ENCODE measurements at regions not wholly inside any gene's neighbourhood (a gene's known extent, or its start where the extent isn't known, plus 50 kb on each side); places are given as distances from the start of the nearest gene placed in this dataset.
"Not testable (repeated sequence)": the region's sequence is repeated elsewhere in the genome, so short reads cannot be mapped to it uniquely, and the experiment has no call there.

DNA sequence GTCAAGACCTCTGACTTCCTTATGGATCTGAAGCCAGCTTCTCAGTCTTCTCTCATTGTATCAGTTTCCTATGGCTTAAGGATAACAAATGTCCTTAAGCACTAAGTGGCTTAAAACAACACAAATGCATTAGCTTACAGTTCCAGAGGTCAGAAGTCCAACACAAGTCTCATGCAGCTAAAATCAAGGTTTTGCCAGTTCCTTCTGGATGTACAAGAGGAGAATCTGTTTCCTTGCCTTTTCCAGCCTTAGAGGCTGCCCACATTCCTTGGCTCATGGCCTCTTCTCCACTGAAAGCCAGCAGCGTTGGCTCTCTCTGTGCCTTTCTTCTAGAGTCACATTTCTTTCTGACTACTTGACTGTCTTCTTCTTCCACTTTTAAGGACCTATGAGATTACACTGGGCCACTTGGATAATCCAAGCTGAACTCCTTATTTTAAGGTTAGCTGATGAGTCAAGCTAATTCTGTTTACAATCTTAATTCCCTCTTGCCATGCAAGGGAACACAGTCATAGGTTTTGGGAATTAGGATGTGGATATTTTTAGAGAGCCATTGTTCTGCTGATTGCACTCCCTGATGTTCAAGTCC lies 179.0 kb downstream of the BCAS1 start:
- no peak for DNase-seq (ENCODE audit: low spot score)

DNA sequence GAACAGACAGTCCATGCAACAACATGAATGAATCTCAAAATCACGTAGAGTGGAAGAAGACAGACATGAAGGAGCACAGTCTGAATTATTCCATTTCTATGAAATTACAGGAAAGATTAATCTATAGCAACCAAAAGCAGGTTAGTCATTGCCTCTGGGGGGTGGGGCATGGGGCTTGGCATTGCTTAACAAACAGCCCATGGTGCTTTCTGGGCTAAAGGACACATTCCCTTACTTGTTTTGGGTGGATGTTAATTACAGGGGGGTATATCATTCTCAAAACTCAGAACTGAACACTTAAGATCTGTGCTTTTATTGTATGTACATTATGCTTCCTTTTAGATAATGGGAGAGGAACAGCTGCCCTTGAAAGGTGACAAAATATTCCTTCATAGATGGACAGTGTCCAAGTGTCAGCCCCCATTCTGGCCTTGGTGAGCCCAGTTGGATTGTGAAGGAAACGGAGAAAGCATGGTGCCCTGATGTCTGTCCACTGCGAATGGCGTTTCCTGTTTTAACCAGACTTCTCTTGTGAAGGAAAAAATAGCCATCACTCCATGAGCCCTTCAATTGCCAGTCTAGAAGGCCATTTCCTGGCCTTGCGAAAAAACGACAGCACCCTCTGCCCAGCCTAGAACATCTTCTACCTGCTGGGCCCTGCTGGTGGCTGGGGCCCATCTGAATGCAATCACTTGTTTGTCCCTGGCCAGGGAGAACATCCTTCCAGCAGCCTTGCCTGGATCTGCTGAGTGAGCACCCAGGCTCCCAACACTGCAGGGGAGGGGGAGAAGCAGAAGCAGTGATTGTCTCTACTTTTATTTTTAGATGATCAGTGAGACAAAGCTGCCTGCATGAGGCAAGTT lies 179.7 kb downstream of the BCAS1 start:
- DNase-seq (ENCODE audit: low spot score), result no peak

DNA sequence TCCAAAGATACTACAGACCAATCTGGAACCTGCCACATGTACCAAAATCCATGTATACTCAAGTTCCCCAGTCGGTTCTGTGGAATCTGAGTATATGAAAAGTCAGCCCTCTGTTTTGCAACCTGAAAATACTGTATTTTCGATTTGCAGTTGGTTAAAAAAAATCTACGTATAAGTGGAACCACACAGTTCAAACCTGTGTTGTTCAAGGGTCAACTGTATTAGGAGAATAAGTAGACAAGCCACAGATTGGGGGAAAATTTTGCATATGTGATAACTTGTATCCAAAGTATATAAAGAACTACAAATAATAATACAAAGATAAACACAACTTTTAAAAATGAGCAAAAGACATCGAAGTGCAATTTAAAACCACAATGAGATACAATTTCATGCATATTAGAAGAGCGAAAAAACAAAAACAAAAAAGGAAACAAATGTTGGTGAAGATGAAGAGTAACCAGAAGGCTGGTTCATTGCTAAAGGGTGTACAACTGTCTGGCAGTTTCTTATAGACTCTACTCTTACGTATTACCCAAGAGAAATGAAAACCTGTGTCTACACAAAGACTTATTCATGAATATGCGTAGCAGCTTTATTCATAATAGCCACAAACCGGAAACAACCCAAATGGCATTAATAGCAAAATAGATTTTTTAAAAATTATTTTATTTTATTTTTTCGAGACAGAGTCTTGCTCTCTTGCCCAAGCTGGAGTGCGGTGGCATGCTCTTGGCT lies 180.8 kb downstream of the BCAS1 start:
- DNase-seq (ENCODE audit: low spot score), result no peak

DNA sequence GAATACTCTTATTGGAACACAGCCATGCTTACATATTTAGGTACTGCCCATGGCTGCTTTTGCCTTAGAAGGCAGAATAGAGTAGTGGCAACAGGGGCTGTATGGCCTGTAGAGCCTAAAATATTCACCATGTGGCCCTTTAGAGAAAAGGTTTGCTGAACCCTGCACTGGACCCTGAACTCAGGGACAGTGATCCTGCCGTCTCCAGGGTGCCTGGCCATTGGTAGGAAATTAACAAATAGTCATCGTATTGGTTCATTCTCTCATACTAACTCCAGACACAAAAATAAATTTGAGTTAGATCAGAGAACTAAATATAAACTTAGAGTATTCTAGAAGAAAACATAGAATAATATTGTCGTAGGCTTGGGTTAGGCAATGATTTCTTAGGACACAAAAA lies 181.4 kb downstream of the BCAS1 start:
- DNase-seq (ENCODE audit: low spot score), result no peak

DNA sequence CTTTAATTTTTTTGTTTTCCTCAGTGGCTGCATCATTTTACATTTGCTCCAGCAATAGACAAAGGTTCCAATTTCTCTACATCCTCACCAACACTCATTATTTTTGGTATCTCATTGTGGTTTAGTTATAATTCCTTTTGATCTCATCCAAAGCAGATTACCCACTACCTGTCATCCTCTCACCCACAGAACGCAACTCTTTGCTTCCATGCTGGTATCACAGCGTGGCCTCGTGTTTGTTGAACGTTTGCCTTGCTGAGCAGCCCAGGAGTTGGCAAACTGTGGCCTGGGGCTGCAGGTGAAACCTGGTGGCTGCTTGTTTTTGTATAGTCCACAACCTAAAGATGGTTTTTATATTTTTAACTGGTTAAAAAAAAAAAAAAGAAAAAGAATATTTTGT lies 181.9 kb downstream of the BCAS1 start:
- DNase-seq (ENCODE audit: low spot score), result no peak

DNA sequence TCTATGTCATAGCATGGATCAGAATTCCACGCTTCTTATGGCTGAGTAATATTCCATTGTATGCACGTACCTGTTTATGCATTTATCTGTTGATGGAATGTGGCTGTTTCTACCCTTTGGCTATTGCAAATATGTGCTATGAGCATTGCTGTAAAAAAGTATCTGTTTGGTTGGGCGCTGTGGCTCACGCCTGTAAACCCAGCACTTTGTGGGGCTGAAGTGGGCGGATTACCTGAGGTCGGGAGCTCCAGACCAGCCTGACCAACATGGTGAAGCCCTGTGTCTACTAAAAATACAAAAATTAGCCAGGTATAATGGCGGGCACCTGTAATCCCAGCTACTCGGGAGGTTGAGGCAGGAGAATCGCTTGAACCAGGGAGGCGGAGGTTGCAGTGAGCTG lies 182.4 kb downstream of the BCAS1 start:
- DNase-seq (ENCODE audit: low spot score), result no peak

DNA sequence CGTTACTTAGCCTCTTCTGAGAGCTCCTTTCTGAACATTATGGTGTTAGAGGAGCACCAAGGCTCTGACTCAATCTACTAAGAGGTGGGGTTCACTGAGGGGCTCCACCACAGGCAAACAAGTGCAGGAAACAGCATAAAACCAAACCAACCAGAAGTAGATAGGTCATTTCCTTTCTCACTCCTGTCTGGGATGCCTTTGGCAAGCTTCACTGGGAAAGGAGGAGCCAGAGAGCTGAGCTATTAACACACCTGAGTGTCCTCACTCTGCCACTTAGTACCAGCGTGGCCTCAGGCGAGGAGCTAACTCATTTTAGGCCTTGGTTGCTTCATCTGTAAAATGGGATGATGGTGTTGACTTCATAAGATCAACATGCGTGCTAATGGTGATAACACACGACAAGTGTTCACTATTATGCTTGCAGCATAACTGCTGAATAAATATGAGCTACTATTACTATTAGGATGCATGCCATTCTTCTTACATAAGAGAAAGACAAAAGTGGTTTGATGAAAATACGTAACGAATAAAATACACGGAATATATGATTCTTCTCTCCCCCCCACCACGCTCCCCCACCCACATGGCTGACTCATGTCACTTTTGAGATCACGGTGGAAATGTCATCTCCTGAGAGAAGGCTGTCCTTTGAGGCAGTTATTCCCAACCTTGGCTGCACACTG lies 185.4 kb downstream of the BCAS1 start:
- peak; percentile 32 for DNase-seq (ENCODE audit: low spot score)

DNA sequence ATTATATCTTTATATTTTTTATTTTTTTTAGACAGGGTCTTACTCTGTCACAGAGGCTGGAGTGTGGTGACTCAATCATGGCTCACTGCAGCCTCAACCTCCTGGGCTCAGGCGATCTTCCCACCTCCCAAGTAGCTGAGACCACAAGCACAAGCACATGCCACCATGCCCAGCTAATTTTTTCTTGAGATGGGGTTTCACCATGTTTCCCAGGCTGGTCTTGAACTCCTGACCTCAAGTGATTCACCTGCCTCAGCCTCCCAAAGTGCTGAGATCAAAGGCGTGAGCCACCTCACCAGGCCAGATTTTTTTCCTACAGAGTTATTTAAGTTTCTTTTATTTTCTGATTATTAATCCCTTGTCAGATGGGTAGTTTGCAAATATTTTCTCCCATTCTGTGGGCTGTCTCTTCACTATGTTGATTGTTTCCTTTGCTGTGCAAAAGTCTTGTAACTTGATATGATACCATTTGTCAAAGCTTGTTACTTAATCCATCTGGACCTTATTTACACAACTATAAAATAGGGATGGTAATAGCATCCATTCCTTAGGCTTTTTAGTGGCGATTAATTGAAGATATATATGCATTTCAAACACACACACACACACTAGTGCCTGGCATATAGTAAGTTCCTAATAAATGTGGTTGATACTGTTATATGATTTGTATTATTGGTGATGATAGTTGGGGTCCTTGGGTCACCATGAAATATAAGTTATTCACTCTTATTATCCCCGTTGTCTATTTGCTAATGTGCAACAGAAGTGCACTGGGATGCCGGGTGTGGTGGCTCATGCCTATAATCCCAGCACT lies 187.1 kb downstream of the BCAS1 start:
- no peak for DNase-seq (ENCODE audit: low spot score)

DNA sequence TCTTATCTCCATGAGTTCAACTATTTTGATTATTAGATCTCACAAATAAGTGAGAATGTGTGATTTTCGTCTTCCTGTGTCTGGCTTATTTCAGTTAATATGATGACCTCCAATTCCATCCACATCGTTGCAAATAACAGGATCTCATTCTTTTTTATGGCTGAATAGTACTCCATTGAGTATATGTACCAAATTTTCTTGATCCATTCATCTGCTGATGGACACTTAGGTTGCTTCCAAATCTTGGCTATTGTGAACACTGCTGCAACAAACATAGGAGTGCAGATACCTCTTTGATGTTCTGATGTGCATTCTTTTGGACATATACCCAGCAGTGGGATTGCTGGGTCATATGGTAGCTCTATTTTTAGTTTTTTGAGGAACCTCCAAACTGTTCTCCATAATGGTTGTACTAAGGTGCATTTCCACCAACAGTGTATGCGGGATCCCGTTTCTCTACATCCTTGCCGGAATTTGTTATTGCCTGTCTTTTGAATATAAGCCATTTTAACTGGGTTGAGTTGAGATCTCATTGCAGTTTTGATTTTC lies 187.9 kb downstream of the BCAS1 start:
- not testable (repeated sequence) for DNase-seq (ENCODE audit: low spot score)

DNA sequence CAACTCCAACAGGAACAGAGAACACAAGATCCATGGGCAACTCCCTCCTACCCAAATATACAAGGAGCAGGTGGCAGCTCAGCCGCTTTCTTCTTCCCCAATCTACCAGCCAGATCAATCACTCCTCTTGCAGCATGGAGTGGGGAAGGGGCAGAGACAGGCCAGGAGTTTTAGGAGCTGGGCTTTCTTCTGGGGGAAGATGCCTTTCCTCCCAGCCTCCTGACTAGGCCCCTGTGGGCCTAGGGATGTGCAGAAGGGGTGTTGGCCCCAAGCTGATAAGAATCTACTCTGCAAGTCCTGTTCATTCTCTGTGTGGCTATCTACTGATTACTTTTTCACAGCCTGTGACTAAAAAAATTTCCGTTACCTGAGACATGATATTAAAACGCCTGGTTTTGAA lies 189.0 kb downstream of the BCAS1 start:
- no peak for DNase-seq (ENCODE audit: low spot score)

DNA sequence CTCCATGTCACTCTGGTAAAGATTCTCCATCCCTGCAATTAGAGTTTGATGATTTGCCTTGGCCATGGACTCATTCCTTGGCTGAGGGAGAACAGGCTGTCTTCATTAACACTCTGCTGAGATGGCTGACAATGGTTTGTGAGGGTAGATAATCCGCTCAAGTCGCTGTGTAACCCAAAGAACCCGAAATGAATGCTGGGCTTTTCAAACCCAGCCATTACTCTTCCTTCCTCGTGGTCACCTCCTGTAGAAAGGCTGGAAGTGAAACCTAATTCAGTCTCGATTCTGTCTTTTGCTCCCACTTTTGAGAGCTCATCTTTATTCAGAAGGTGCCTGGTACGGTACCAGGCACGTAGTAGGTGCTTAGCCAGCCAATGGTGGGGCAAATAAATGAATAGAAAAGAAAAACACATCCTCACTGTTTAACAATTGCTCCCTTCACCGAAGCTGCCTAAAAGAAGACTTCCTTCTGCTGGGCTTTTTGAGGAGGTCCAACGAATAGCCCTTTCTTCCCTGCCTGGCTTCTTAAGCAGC lies 190.2 kb downstream of the BCAS1 start:
- no peak for DNase-seq (ENCODE audit: low spot score)

DNA sequence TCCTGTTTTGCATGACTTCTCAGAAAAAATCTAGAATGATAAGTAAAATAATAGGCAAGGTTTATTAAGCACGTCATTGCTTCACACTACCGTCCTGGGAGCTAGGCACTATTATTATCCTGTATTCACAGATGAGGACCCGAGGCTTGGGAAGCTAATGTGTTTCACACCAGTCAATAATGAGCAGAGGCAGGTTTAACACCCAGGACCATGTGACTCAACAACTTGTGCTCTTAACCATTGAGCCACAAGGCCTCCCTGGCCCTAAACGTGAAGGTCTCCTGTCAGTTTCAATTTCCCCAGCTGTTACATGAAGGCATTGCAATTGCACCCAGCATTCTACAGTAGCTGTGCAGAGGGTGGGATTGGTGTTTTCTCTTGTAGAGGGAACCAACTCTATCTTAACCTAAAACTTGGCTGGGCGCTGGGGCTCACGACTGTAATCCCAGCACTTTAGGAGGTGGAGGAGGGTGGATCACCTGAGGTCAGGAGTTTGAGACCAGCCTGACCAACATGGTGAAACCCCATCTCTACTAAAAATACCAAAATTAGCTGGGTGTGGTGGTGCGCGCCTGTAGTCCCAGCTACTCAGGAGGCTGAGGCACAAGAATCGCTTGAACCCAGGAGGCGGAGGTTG lies 191.2 kb downstream of the BCAS1 start:
- no peak for DNase-seq (ENCODE audit: low spot score)

DNA sequence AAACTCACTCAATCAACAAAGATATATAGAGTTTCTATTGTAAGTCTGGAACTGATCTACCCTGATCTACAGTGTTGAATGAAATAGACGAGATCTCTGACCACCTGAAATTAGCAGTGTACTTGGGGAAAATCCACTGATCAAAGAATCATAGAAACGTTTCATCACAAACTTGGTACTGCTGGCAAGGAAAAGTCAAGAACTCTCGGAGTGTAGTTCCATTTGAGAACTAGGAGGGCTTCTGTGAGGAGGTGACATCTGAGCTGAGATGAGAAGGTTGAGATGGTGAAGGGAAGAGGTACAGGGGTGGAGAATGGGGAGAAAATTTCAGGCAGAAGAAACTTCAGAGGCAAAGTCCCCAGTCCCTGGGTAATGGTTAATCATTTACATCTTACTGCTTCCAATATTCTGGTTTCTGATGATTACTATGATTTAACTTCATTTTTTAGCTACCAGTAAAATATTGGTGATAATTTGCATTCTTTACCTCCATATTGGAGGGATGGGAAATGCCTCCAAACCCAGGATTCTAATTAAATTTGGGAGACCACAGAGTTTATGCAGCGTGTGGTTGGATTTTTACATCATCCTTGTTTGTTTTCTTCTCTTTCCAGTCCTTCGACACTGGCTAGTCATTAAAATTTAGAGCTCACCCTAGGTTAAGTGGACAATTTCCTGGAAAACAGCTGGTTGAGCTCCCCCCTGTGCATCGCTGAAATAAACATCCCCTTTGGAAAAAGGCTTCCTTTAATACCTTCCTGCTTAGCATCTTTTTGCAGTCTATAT lies 191.9 kb downstream of the BCAS1 start:
- DNase-seq (ENCODE audit: low spot score), result no peak

DNA sequence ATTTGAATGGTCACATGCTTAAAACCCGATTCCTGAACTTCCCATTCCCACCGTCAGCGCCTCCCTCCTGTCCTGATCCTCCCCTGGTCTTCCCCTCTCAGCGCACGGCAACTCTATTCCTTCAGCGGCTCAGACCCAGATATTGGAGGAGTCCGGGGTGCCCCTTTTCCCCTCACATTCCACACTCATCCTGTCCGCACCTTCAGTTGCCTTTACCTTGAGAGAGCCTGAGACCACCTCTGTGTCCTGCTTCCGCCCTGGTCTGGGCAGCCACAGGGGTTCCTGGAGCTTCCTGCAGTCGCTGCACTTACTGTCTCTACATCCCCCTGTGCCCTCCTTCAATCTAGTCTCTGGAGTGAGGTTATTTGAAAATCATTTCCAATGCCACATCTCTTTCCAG lies 193.4 kb downstream of the BCAS1 start:
- no peak for DNase-seq (ENCODE audit: low spot score)

DNA sequence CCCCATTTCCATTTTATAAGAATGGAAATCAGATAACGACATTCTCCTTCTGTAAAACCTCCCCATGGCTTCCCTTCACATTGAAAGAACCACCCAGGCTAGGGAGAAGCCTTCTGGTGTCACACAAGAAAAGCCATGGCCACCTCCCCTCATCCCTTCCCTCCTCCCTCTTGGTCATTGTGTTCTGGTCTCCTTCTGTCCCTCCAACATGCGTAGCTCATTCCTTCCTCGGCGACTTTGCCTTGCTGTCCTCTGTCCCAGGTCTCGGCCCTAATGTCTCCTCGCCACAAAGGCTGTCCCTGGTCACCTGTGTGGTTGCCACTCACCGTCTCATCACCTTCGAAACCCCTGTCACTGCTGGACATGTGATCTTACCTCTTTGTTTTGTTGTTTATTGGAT lies 193.9 kb downstream of the BCAS1 start:
- no peak for DNase-seq (ENCODE audit: low spot score)

DNA sequence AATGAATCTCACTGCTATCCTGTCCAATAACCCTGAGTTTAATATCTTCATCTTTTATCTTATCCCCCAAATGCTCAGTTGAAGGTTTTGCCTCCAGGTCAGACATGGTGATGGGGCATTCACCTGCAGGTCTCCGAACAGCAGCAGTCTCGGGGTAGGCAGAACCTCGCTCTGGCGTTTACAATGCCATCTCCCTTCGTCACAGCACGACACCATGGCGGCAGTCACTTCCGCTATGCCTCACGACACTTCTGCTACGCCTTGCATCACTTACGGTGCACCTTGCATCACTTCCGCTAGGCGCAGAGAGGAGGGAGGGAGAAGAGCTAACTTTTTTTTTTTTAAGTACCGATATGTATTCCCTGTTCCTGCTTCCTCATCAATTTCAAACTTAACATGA lies 194.9 kb downstream of the BCAS1 start:
- no peak for DNase-seq (ENCODE audit: low spot score)

DNA sequence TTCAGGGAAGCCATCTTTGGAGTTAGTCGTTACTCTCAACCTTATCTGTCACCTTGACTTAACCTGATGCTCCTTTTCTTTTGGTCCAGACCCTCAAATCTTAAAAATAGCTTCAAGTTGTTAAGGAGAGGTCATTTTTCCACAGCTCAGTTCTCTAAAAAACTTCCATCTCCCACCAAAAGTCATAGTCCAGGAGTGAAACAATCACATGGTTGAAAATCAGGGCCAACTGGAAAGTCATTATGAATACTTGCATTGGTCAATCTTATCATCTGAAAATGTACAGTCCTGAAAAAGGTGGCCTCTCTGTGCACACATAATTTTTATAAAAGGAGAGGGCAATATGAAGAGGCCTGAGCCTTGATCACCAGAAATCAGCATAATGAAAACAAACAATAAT lies 195.7 kb downstream of the BCAS1 start:
- no peak for DNase-seq (ENCODE audit: low spot score)

DNA sequence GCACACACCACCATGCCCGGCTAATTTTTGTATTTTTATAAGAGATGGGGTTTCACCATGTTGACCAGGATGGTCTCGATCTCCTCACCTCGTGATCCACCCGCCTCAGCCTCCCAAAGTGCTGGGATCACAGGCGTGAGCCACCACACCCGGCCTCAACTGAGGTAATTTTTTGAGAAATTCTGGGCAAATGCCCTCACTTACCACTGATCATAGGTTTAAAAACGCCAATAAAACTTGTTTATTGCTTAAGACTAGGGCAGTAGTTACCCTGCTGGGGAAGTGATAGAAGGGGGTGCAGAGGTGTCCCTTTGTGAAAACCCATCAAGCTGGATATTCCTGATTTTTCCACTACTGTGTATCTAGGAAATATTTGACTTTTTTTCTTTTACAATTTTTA lies 196.3 kb downstream of the BCAS1 start:
- DNase-seq (ENCODE audit: low spot score), result no peak

DNA sequence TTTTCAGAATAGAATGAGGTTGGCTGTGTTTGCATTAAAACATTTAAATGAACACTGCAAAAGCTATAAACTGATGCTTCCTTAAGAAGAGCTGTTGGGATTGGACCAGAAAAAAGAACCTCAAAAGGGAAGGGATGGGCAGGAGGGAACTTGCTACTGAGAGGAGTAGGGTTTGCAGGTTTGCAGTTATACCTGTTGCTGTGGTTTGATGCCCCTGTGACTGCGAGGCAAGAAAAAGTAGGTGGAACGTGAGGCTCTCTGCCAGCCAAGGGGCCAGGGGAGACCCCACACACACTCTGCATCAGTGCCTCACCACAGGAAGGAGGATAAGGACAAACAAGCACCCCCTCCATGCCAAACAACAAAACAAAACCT lies 197.2 kb downstream of the BCAS1 start:
- DNase-seq (ENCODE audit: low spot score), result no peak

Measured in CD4-positive, alpha-beta T cell treated with Interleukin-2 at 100 ng/mL for 4 hours (primary cell).